IMR-90 (cell line): ENCODE measurements at regions not wholly inside any gene's neighbourhood (a gene's known extent, or its start where the extent isn't known, plus 50 kb on each side); places are given as distances from the start of the nearest gene placed in this dataset.

ENCODE experiments used
- ATAC-seq: fragments of 200-7000 bp; cut with Tn5 transposase; 2 replicates; pipeline ENCODE4 v1.9.1; 2020; ENCODE audit warnings: low read depth, mild to moderate bottlenecking, moderate library complexity
- BruUV-seq: library from RNA; stranded (reverse); fragments of 400-500 nt; replicated peaks from 2 replicates; lab custom pipeline; 2021; lab: Mats Ljungman, UMichigan
- CTCF ChIA-PET: fragments of 300-600 bp; formaldehyde crosslinking; extraction: SDS; loops from one replicate; lab custom pipeline; 2021; ENCODE audit warnings: antibody characterized with exemption; lab: Yijun Ruan, JAX
- POLR2A ChIA-PET: fragments of 300-600 bp; sonication (Branson Sonifier 250); formaldehyde crosslinking; loops from one replicate; lab custom pipeline; 2022; ENCODE audit warnings: antibody characterized with exemption; ENCODE audit not compliant: unreplicated experiment; lab: Charles Lee
- DNase-seq: peaks from one replicate; pipeline ENCODE4 v3.0.0; 2013
- H2AFZ ChIP-seq: replicated peaks from 2 replicates; pipeline ENCODE3; 2013; ENCODE audit warnings: low read length, mild to moderate bottlenecking; ENCODE audit not compliant: poor library complexity
- H2AK5ac ChIP-seq: 2 replicates; pipeline ENCODE4 v1.6.1; 2013; ENCODE audit warnings: low read depth, low read length, inconsistent platforms
- H2AK9ac ChIP-seq: replicated peaks from 2 replicates; pipeline ENCODE3; 2013; ENCODE audit warnings: mild to moderate bottlenecking, low read depth, low read length, moderate library complexity; ENCODE audit not compliant: poor library complexity
- H2BK120ac ChIP-seq: 2 replicates; pipeline ENCODE4 v1.6.1; 2013; ENCODE audit warnings: low read depth, low read length, inconsistent platforms
- H2BK15ac ChIP-seq: 3 replicates; pipeline ENCODE4 v1.6.1; 2013; ENCODE audit warnings: low read depth, low read length, inconsistent platforms
- H2BK20ac ChIP-seq: 2 replicates; pipeline ENCODE4 v1.6.1; 2013; ENCODE audit warnings: low read depth, mild to moderate bottlenecking, inconsistent platforms, low read length, moderate library complexity
- H2BK5ac ChIP-seq: 2 replicates; pipeline ENCODE4 v1.6.1; 2013; ENCODE audit warnings: mild to moderate bottlenecking, low read depth, low read length, inconsistent platforms; ENCODE audit not compliant: poor library complexity, severe bottlenecking
- H3K14ac ChIP-seq: replicated peaks from 2 replicates; pipeline ENCODE4 v1.6.1; 2013; ENCODE audit warnings: low read depth, low read length, inconsistent platforms
- H3K18ac ChIP-seq: 2 replicates; pipeline ENCODE4 v1.6.1; 2013; ENCODE audit warnings: low read depth, low read length, control low read depth
- H3K23ac ChIP-seq: 2 replicates; pipeline ENCODE4 v1.6.1; 2013; ENCODE audit warnings: low read depth, low read length, inconsistent platforms
- H3K27ac ChIP-seq: 2 replicates; pipeline ENCODE4 v1.5.1; 2013; ENCODE audit warnings: mild to moderate bottlenecking, control low read depth, low read length; ENCODE audit not compliant: insufficient read depth
- H3K27me3 ChIP-seq: 2 replicates; pipeline ENCODE4 v1.6.1; 2013; ENCODE audit warnings: low read length; ENCODE audit not compliant: control insufficient read depth, insufficient read depth
- H3K36me3 ChIP-seq: 2 replicates; pipeline ENCODE4 v1.6.1; 2013; ENCODE audit warnings: low read length, mixed read lengths; ENCODE audit not compliant: control insufficient read depth, insufficient read depth
- H3K4ac ChIP-seq: 2 replicates; pipeline ENCODE4 v1.6.1; 2013; ENCODE audit warnings: low read depth, low read length, inconsistent platforms
- H3K4me1 ChIP-seq: 2 replicates; pipeline ENCODE4 v1.6.1; 2013; ENCODE audit warnings: low read length, mixed read lengths; ENCODE audit not compliant: control insufficient read depth, insufficient read depth
- H3K4me2 ChIP-seq: 2 replicates; pipeline ENCODE4 v1.6.1; 2013; ENCODE audit warnings: low read depth, mild to moderate bottlenecking, control low read depth, low read length, moderate library complexity
- H3K4me3 ChIP-seq: 2 replicates; pipeline ENCODE4 v1.5.1; 2013; ENCODE audit warnings: low read depth, mild to moderate bottlenecking, control low read depth, low read length, moderate library complexity; ENCODE audit not compliant: insufficient read depth
- H3K56ac ChIP-seq: 2 replicates; pipeline ENCODE4 v1.6.1; 2013; ENCODE audit warnings: low read length, inconsistent platforms; ENCODE audit not compliant: insufficient read depth; ENCODE audit errors: extremely low read depth
- H3K79me1 ChIP-seq, 2 experiments: 2 replicates each; pipeline ENCODE4 v1.6.1; 2013; ENCODE audit warnings: low read length in 2 of 2, inconsistent platforms in 1 of 2, low read depth in 1 of 2
- H3K9ac ChIP-seq: 2 replicates; pipeline ENCODE4 v1.6.1; 2013; ENCODE audit warnings: low read depth, low read length, control low read depth
- H3K9me1 ChIP-seq: 2 replicates; pipeline ENCODE4 v1.6.1; 2013; ENCODE audit warnings: low read length, inconsistent platforms; ENCODE audit not compliant: insufficient read depth
- H3K9me3 ChIP-seq: 2 replicates; pipeline ENCODE4 v1.6.1; 2013; ENCODE audit warnings: low read length; ENCODE audit not compliant: control insufficient read depth, insufficient read depth
- H4K20me1 ChIP-seq: 2 replicates; pipeline ENCODE4 v1.6.1; 2013; ENCODE audit warnings: low read length, inconsistent platforms; ENCODE audit not compliant: insufficient read depth
- H4K5ac ChIP-seq: 2 replicates; pipeline ENCODE4 v1.6.1; 2013; ENCODE audit warnings: mild to moderate bottlenecking, low read depth, low read length, control low read depth
- H4K8ac ChIP-seq, 2 experiments: 2 replicates each; pipeline ENCODE4 v1.6.1; 2013; ENCODE audit warnings: low read depth in 2 of 2, low read length in 2 of 2, control low read depth in 1 of 2, inconsistent platforms in 1 of 2
- H4K91ac ChIP-seq: 2 replicates; pipeline ENCODE4 v1.6.1; 2013; ENCODE audit warnings: low read depth, low read length, inconsistent platforms; ENCODE audit not compliant: insufficient read depth
- BHLHE40 ChIP-seq: fragments of 150-350 bp; IDR thresholded peaks from 2 replicates; pipeline ENCODE4 v1.6.1; 2016; ENCODE audit warnings: mild to moderate bottlenecking, low read depth, low read length
- MAFK ChIP-seq: IDR thresholded peaks from 2 replicates; pipeline ENCODE4 v1.6.1; 2012; ENCODE audit warnings: low read depth, low read length, improper control_type of control experiment
- RAD21 ChIP-seq: IDR thresholded peaks from 2 replicates; pipeline ENCODE4 v1.6.1; 2012; ENCODE audit warnings: low read length, improper control_type of control experiment
- SMC3 ChIP-seq: fragments of 150-350 bp; IDR thresholded peaks from 2 replicates; pipeline ENCODE4 v1.6.1; 2016; ENCODE audit warnings: low read depth, mild to moderate bottlenecking, antibody characterized with exemption, low read length, moderate library complexity
- WGBS, 2 experiments: methylation state at CpG; one replicate each; pipeline versions ENCODE4 v1.1.5 to v1.1.7; 2013; ENCODE audit warnings: missing lambda C conversion rate in 2 of 2; ENCODE audit not compliant: insufficient read length in 1 of 2; ENCODE audit errors: extremely low coverage in 2 of 2; 5-methylcytosine and 5-hydroxymethylcytosine counted together
- dilution Hi-C: fragments of 300-500 bp; cut with HindIII; formaldehyde crosslinking; loops from one replicate; pipeline ENCODE4 v1.14.3; 2018; ENCODE audit warnings: low sequenced_read_pairs; ENCODE audit not compliant: unreplicated experiment
- in situ Hi-C: fragments of 300-500 bp; cut with MboI; formaldehyde crosslinking; loops from 3 replicates; pipeline ENCODE4 v1.14.3; 2019; ENCODE audit warnings: low sequenced_read_pairs, inconsistent platforms, mixed read lengths
- intact Hi-C: fragments of 100-400 bp; cut with micrococcal nuclease; formaldehyde crosslinking; loops from 2 replicates; pipeline ENCODE4 v1.10.0; 2022
- TF ChIP-seq, protein P1 (sequence below): conservative IDR thresholded peaks from 2 replicates; pipeline ENCODE4 v1.5.1; 2012; ENCODE audit warnings: mild to moderate bottlenecking, low read depth, low read length, improper control_type of control experiment

DNA sequence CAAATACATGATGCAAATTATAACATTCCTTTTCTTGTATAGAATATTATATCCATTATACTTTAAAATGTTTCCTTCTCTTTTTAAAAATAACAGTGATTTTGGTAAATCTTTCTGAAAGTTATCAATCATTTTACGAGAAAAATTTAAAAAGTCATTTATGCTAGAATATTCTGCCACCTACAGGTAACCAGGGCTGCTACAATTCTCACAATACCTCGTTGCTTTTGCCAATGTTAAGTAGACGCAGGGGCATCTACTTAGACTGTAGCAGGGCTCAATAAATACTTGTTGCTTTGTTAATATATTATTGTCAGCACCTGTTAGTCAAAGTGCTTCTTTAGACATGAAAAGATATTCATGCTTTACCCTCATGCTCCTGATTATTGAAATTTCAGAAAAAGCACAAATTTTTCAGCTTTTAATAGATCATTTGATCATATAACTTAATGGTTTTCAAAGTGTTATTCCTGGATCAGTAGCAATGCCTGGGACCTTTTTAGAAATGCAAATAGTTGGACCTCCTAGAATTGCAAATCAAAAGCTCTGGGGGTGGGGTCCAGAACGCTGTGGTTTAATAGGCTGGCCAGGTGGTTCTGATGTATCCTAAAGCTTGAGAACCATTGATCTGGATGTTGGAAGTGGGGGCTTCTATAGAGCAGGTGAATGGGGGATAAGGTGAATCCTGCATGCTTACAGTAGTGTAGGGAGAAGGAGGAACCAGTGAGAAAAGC, 223.6 kb upstream of the PDZRN3 start:
- TF ChIP-seq BHLHE40, result no peak
- TF ChIP-seq, protein P1, sequence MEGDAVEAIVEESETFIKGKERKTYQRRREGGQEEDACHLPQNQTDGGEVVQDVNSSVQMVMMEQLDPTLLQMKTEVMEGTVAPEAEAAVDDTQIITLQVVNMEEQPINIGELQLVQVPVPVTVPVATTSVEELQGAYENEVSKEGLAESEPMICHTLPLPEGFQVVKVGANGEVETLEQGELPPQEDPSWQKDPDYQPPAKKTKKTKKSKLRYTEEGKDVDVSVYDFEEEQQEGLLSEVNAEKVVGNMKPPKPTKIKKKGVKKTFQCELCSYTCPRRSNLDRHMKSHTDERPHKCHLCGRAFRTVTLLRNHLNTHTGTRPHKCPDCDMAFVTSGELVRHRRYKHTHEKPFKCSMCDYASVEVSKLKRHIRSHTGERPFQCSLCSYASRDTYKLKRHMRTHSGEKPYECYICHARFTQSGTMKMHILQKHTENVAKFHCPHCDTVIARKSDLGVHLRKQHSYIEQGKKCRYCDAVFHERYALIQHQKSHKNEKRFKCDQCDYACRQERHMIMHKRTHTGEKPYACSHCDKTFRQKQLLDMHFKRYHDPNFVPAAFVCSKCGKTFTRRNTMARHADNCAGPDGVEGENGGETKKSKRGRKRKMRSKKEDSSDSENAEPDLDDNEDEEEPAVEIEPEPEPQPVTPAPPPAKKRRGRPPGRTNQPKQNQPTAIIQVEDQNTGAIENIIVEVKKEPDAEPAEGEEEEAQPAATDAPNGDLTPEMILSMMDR, result peak; percentile 76
- peak; percentile 69 for TF ChIP-seq SMC3
- peak; percentile 77 for TF ChIP-seq RAD21
- TF ChIP-seq MAFK, result no peak
- no peak overlapping the region for H3K4me3 ChIP-seq
- no peaks in the 10 kb centered on the region for H3K79me1 ChIP-seq
- POLR2A ChIA-PET, result no interaction called here
- H2AK5ac ChIP-seq, result no peak overlapping the region
- in situ Hi-C loops, result loop anchor here (5.0 to 10.0 kb wide), 3 partner anchors 221 to 744 kb away; no protein-coding TSS in a partner anchor
- H3K27ac ChIP-seq, result no peak overlapping the region
- H3K9ac ChIP-seq, result no peak overlapping the region
- no peak overlapping the region for H3K56ac ChIP-seq
- H2BK120ac ChIP-seq, result no peak overlapping the region
- no peak overlapping the region for H3K14ac ChIP-seq
- no peak overlapping the region for H4K91ac ChIP-seq
- no peak overlapping the region for H3K4ac ChIP-seq
- H3K4me2 ChIP-seq, result no peak overlapping the region
- no peaks in the 10 kb centered on the region for H3K9me3 ChIP-seq
- peaks cover 11% of the 10 kb centered on the region for H3K27me3 ChIP-seq
- ATAC-seq (peak; percentile 72), DNase-seq (peak; percentile 51)
- H3K4me1 ChIP-seq, result no peaks in the 10 kb centered on the region
- H4K5ac ChIP-seq, result no peak overlapping the region
- dilution Hi-C loops, result no loop called here
- H2BK20ac ChIP-seq, result no peak overlapping the region
- no peaks in the 10 kb centered on the region for H3K36me3 ChIP-seq
- H3K18ac ChIP-seq, result no peak overlapping the region
- 50% methylated on average over 1 of the region's 4 CpGs; no CpG with 5 or more reads in 1 of the 2 experiments for WGBS, 2 experiments
- H3K9me1 ChIP-seq, result no peaks in the 10 kb centered on the region
- H3K23ac ChIP-seq, result no peak overlapping the region
- intact Hi-C loops, result loop anchor here (1.0 to 5.0 kb wide), 5 partner anchors 61 to 391 kb away; no protein-coding TSS in a partner anchor
- BruUV-seq, result no TSS peak
- no peak overlapping the region for H2AFZ ChIP-seq
- H2AK9ac ChIP-seq, result no peak overlapping the region
- no peaks in the 10 kb centered on the region for H4K20me1 ChIP-seq
- H2BK15ac ChIP-seq, result no peak overlapping the region
- CTCF ChIA-PET, result interaction anchor here (0.7 to 2.1 kb wide), 11 partner anchors 11 to 348 kb away, joined by 3 to 12 read pairs (median 3); partner anchors contain the start of gene PDZRN3
- H4K8ac ChIP-seq, result no peak overlapping the region
- no peak overlapping the region for H2BK5ac ChIP-seq
